Mesenchymal stem cell (in vitro differentiated cells and primary cell): ENCODE measurements at regions not wholly inside any gene's neighbourhood (a gene's known extent, or its start where the extent isn't known, plus 50 kb on each side); places are given as distances from the start of the nearest gene placed in this dataset.

ENCODE experiments used
- DNase-seq: peaks from one replicate; pipeline ENCODE4 v3.0.0-alpha.2; 2013
- H2AFZ ChIP-seq: one replicate; pipeline ENCODE4 v1.6.1; 2013; ENCODE audit warnings: low read depth, mild to moderate bottlenecking, control low read depth, inconsistent platforms, low read length, moderate library complexity
- H2AK5ac ChIP-seq: 2 replicates; pipeline ENCODE4 v1.6.1; 2013; ENCODE audit warnings: low read length, moderate library complexity, mild to moderate bottlenecking, inconsistent platforms; ENCODE audit not compliant: severe bottlenecking
- H2BK120ac ChIP-seq: one replicate; pipeline ENCODE4 v1.6.1; 2013; ENCODE audit warnings: low read depth, mild to moderate bottlenecking, inconsistent platforms, low read length, moderate library complexity
- H2BK12ac ChIP-seq, 2 experiments: one replicate each; pipeline ENCODE4 v1.6.1; 2013; ENCODE audit warnings: inconsistent platforms in 2 of 2, low read length in 2 of 2, mild to moderate bottlenecking in 2 of 2, moderate library complexity in 2 of 2, control low read depth in 1 of 2
- H2BK15ac ChIP-seq: one replicate; pipeline ENCODE4 v1.6.1; 2013; ENCODE audit warnings: mild to moderate bottlenecking, low read depth, inconsistent platforms; ENCODE audit not compliant: poor library complexity, severe bottlenecking
- H2BK5ac ChIP-seq: 2 replicates; pipeline ENCODE4 v1.6.1; 2013; ENCODE audit warnings: low read depth, mild to moderate bottlenecking, low read length, control low read depth, inconsistent platforms; ENCODE audit not compliant: poor library complexity, severe bottlenecking
- H3K14ac ChIP-seq, 2 experiments: one replicate each; pipeline ENCODE4 v1.6.1; 2013; ENCODE audit warnings: inconsistent platforms in 2 of 2, low read length in 2 of 2, control low read depth in 1 of 2, mild to moderate bottlenecking in 1 of 2, moderate library complexity in 1 of 2
- H3K18ac ChIP-seq, 2 experiments: one replicate each; pipeline ENCODE4 v1.6.1; 2013; ENCODE audit warnings: inconsistent platforms in 2 of 2, low read length in 2 of 2, control low read depth in 1 of 2, low read depth in 1 of 2, mild to moderate bottlenecking in 1 of 2
- H3K23ac ChIP-seq, 2 experiments: one replicate each; pipeline ENCODE4 v1.6.1; 2013; ENCODE audit warnings: inconsistent platforms in 2 of 2, low read length in 2 of 2, mild to moderate bottlenecking in 2 of 2, moderate library complexity in 2 of 2, control low read depth in 1 of 2
- H3K27ac ChIP-seq: 2 replicates; pipeline ENCODE4 v1.5.1; 2013; ENCODE audit warnings: mild to moderate bottlenecking, moderate library complexity, low read length, control low read depth, inconsistent platforms; ENCODE audit not compliant: poor library complexity, severe bottlenecking
- H3K27me3 ChIP-seq, 2 experiments: 2 replicates each; pipeline versions ENCODE4 v1.6.1 to v1.7.0; 2013; ENCODE audit warnings: low read length in 2 of 2, mild to moderate bottlenecking in 2 of 2, moderate library complexity in 2 of 2, control low read depth in 1 of 2, inconsistent platforms in 1 of 2; ENCODE audit not compliant: control insufficient read depth in 1 of 2, insufficient read depth in 1 of 2
- H3K36me3 ChIP-seq, 2 experiments: 2 replicates each; pipeline versions ENCODE4 v1.6.1 to v1.7.0; 2013; ENCODE audit warnings: low read length in 2 of 2, control low read depth in 1 of 2, inconsistent platforms in 1 of 2, low read depth in 1 of 2, mild to moderate bottlenecking in 1 of 2; ENCODE audit not compliant: insufficient read depth in 2 of 2, control insufficient read depth in 1 of 2
- H3K4ac ChIP-seq, 2 experiments: one replicate each; pipeline ENCODE4 v1.6.1; 2013; ENCODE audit warnings: inconsistent platforms in 2 of 2, low read length in 2 of 2, mild to moderate bottlenecking in 2 of 2, moderate library complexity in 2 of 2, control low read depth in 1 of 2, low read depth in 1 of 2
- H3K4me1 ChIP-seq: 2 replicates; pipeline ENCODE4 v1.6.1; 2013; ENCODE audit warnings: low read depth, low read length, control low read depth; ENCODE audit not compliant: control insufficient read depth, insufficient read depth
- H3K4me2 ChIP-seq: 2 replicates; pipeline ENCODE4 v1.6.1; 2013; ENCODE audit warnings: low read length, mild to moderate bottlenecking, inconsistent platforms; ENCODE audit not compliant: poor library complexity, severe bottlenecking
- H3K4me3 ChIP-seq, 2 experiments: 2 replicates each; pipeline versions ENCODE4 v1.5.1 to v1.7.0; 2013; ENCODE audit warnings: low read length in 2 of 2, mild to moderate bottlenecking in 2 of 2, control low read depth in 1 of 2, low read depth in 1 of 2; ENCODE audit not compliant: insufficient read depth in 1 of 2
- H3K79me1 ChIP-seq: replicated peaks from 2 replicates; pipeline ENCODE4 v1.6.1; 2013; ENCODE audit warnings: mild to moderate bottlenecking, control low read depth, low read length, inconsistent platforms; ENCODE audit not compliant: poor library complexity, severe bottlenecking
- H3K9ac ChIP-seq: 2 replicates; pipeline ENCODE4 v1.7.0; 2013; ENCODE audit warnings: mild to moderate bottlenecking, low read length, moderate library complexity
- H3K9me3 ChIP-seq: 2 replicates; pipeline ENCODE4 v1.7.0; 2013; ENCODE audit warnings: mild to moderate bottlenecking, low read length; ENCODE audit not compliant: control insufficient read depth
- H4K8ac ChIP-seq: one replicate; pipeline ENCODE4 v1.6.1; 2013; ENCODE audit warnings: inconsistent platforms, mild to moderate bottlenecking, low read length, moderate library complexity
- H4K91ac ChIP-seq: one replicate; pipeline ENCODE4 v1.6.1; 2013; ENCODE audit warnings: mild to moderate bottlenecking, low read length, inconsistent platforms
- WGBS: methylation state at CpG from one replicate; pipeline ENCODE4 v1.1.7; 2013; ENCODE audit warnings: mixed read lengths; 5-methylcytosine and 5-hydroxymethylcytosine counted together

- no peak overlapping the region for H3K18ac ChIP-seq
- peaks cover 6% of the 10 kb centered on the region for H3K4me1 ChIP-seq
- H2BK12ac ChIP-seq = no peak overlapping the region
- H2BK5ac ChIP-seq = no peak overlapping the region
- H3K79me1 ChIP-seq = no peaks in the 10 kb centered on the region
- H2BK15ac ChIP-seq = no peak overlapping the region
- no peak overlapping the region for H3K14ac ChIP-seq
- H2AK5ac ChIP-seq = no peak overlapping the region
- no peak overlapping the region for H3K4me3 ChIP-seq
- DNase-seq = no peak
- no peak overlapping the region for H3K4ac ChIP-seq
- no peak overlapping the region for H4K91ac ChIP-seq
- H3K27me3 ChIP-seq = no peaks in the 10 kb centered on the region
- no peak overlapping the region for H3K4me2 ChIP-seq
- 86% methylated on average over 9 of the region's 9 CpGs for WGBS
- H2AFZ ChIP-seq = no peak overlapping the region
- H2BK120ac ChIP-seq = no peak overlapping the region
- H3K9ac ChIP-seq = no peak overlapping the region
- no peaks in the 10 kb centered on the region for H3K36me3 ChIP-seq
- no peak overlapping the region for H3K27ac ChIP-seq
- no peak overlapping the region for H4K8ac ChIP-seq
- peaks cover 7% of the 10 kb centered on the region for H3K9me3 ChIP-seq
- no peak overlapping the region for H3K23ac ChIP-seq
Observed at GRCh38 chr6:99022039-99022609, 74.4 kb upstream of the FBXL4 start.

GRCh38 chr6:99019381-99019780, 71.6 kb upstream of the FBXL4 start:
- Histone ChIP-seq H2AK5ac (no peak overlapping the region), H3K27ac (no peak overlapping the region), H3K4me1 (peaks cover 6% of the 10 kb centered on the region), H3K4ac (no peak overlapping the region), H3K18ac (no peak overlapping the region), H3K9ac (no peak overlapping the region), H2BK15ac (no peak overlapping the region), H3K9me3 (no peaks in the 10 kb centered on the region), H3K4me3 (no peak overlapping the region), H3K79me1 (no peaks in the 10 kb centered on the region), H3K4me2 (no peak overlapping the region), H2AFZ (no peak overlapping the region), H3K14ac (no peak overlapping the region), H3K27me3 (no peaks in the 10 kb centered on the region), H3K36me3 (no peaks in the 10 kb centered on the region), H3K23ac (no peak overlapping the region), H2BK12ac (no peak overlapping the region), H2BK5ac (no peak overlapping the region), H2BK120ac (no peak overlapping the region), H4K91ac (no peak overlapping the region), H4K8ac (no peak overlapping the region)
- WGBS = 58% methylated on average over 1 of the region's 1 CpG
- no peak for DNase-seq

- no peak overlapping the region for H2BK12ac ChIP-seq
- no peak overlapping the region for H3K18ac ChIP-seq
- no peak overlapping the region for H2BK120ac ChIP-seq
- no peak for DNase-seq
- H3K14ac ChIP-seq = no peak overlapping the region
- H3K23ac ChIP-seq = no peak overlapping the region
- H2AK5ac ChIP-seq = no peak overlapping the region
- no peak overlapping the region for H4K91ac ChIP-seq
- no peak overlapping the region for H4K8ac ChIP-seq
- no peak overlapping the region for H2AFZ ChIP-seq
- peaks cover 8% of the 10 kb centered on the region for H3K4me1 ChIP-seq
- no peaks in the 10 kb centered on the region for H3K9me3 ChIP-seq
- H3K4ac ChIP-seq = no peak overlapping the region
- WGBS = no CpG with 5 or more reads among the region's 1 CpG
- H3K4me2 ChIP-seq = no peak overlapping the region
- no peak overlapping the region for H3K9ac ChIP-seq
- no peaks in the 10 kb centered on the region for H3K79me1 ChIP-seq
- no peak overlapping the region for H2BK5ac ChIP-seq
- H3K27me3 ChIP-seq = no peaks in the 10 kb centered on the region
- H3K27ac ChIP-seq = no peak overlapping the region
- no peak overlapping the region for H2BK15ac ChIP-seq
- no peaks in the 10 kb centered on the region for H3K36me3 ChIP-seq
- H3K4me3 ChIP-seq = no peak overlapping the region
Observed at GRCh38 chr6:99017150-99017549, 69.4 kb upstream of the FBXL4 start.

DNA sequence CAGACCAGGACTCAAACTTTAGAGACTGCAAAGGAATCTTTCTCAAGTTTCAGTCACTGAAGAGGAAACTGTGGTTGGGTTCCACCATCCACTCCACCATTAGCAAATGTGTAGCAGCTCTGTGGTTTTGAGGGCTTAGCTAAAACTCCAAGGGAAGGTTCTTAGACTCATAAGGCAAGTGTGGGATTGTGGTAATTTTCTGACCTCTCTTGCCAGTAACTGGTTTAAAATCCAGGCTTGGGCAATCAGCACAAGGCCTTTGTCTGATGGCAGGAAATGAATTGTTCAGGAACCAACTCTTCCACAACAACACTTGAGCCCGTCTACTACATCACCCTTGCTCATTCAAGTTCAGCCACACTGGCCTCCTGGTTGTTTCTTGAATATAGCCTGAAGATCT, 68.6 kb upstream of the FBXL4 start:
- H4K8ac ChIP-seq = no peak overlapping the region
- no peak overlapping the region for H3K4me3 ChIP-seq
- no peak overlapping the region for H2BK5ac ChIP-seq
- H3K9me3 ChIP-seq = no peaks in the 10 kb centered on the region
- H3K36me3 ChIP-seq = no peaks in the 10 kb centered on the region
- H3K4me1 ChIP-seq = peaks cover 8% of the 10 kb centered on the region
- no peak overlapping the region for H3K14ac ChIP-seq
- no peak overlapping the region for H3K4ac ChIP-seq
- no peak overlapping the region for H4K91ac ChIP-seq
- H3K27me3 ChIP-seq = no peaks in the 10 kb centered on the region
- H3K23ac ChIP-seq = no peak overlapping the region
- H2AK5ac ChIP-seq = no peak overlapping the region
- H3K4me2 ChIP-seq = no peak overlapping the region
- H3K79me1 ChIP-seq = no peaks in the 10 kb centered on the region
- no peak overlapping the region for H2BK12ac ChIP-seq
- H2AFZ ChIP-seq = no peak overlapping the region
- no peak overlapping the region for H2BK120ac ChIP-seq
- H2BK15ac ChIP-seq = no peak overlapping the region
- DNase-seq = peak; percentile 66
- no peak overlapping the region for H3K27ac ChIP-seq
- no peak overlapping the region for H3K18ac ChIP-seq
- 72% methylated on average over 1 of the region's 1 CpG for WGBS
- H3K9ac ChIP-seq = no peak overlapping the region
